GM12878 (cell line): ENCODE measurements at regions not wholly inside any gene's neighbourhood (a gene's known extent, or its start where the extent isn't known, plus 50 kb on each side); places are given as distances from the start of the nearest gene placed in this dataset.

Experiments
- ATAC-seq: fragments of 200-7000 bp; cut with Tn5 transposase; 3 replicates; pipeline ENCODE4 v1.9.1; 2020; ENCODE audit warnings: mild to moderate bottlenecking, moderate library complexity
- BruUV-seq: library from RNA; stranded (reverse); fragments of 400-500 nt; replicated peaks from 2 replicates; lab custom pipeline; 2021; lab: Mats Ljungman, UMichigan
- CTCF ChIA-PET: fragments of 300-600 bp; sonication (Branson Sonifier 250); formaldehyde crosslinking; extraction: SDS; loops from one replicate; lab custom pipeline; 2021; ENCODE audit warnings: inconsistent platforms; lab: Yijun Ruan, JAX
- POLR2A ChIA-PET: fragments of 350-600 bp; formaldehyde crosslinking; extraction: SDS; loops from one replicate; lab custom pipeline; 2021; ENCODE audit warnings: inconsistent platforms; lab: Charles Lee
- RAD21 ChIA-PET: fragments of 300-600 bp; sonication (Branson Sonifier 250); formaldehyde crosslinking; loops from one replicate; lab custom pipeline; 2023; ENCODE audit warnings: antibody characterized with exemption; ENCODE audit not compliant: unreplicated experiment; lab: Charles Lee
- SMC1A ChIA-PET: fragments of 300-600 bp; sonication (Branson Sonifier 250); formaldehyde crosslinking; loops from one replicate; lab custom pipeline; 2023; ENCODE audit not compliant: unreplicated experiment, uncharacterized antibody; lab: Charles Lee
- DNase-seq: peaks from one replicate; pipeline ENCODE4 v3.0.0-alpha.2; 2011; ENCODE audit warnings: low read depth, low spot score
- FAIRE-seq: peaks from 3 replicates; lab custom pipeline; 2011; peaks lifted over from hg19 to GRCh38; lab: Jason Lieb, UNC
- H2AFZ ChIP-seq: 2 replicates; pipeline ENCODE4 v1.6.0; 2011; ENCODE audit warnings: low read depth, low read length, control low read depth; ENCODE audit not compliant: control insufficient read depth
- H3K27ac ChIP-seq: 2 replicates; pipeline ENCODE4 v1.5.1; 2011; ENCODE audit warnings: control low read depth; ENCODE audit not compliant: control insufficient read depth, insufficient read depth
- H3K27me3 ChIP-seq, 2 experiments: replicated peaks in 1 of 2; 2 replicates each; pipeline versions ENCODE4 v1.6.0 to v1.6.1; 2011; ENCODE audit warnings: low read length in 1 of 2; ENCODE audit not compliant: control insufficient read depth in 2 of 2, insufficient read depth in 2 of 2
- H3K36me3 ChIP-seq, 2 experiments: 2 replicates each; pipeline ENCODE4 v1.5.1; 2011; ENCODE audit warnings: low read length in 1 of 2; ENCODE audit not compliant: control insufficient read depth in 2 of 2, insufficient read depth in 2 of 2
- H3K4me1 ChIP-seq: 2 replicates; pipeline ENCODE4 v1.6.1; 2011; ENCODE audit warnings: mild to moderate bottlenecking, low read length, moderate library complexity, mixed read lengths; ENCODE audit not compliant: control insufficient read depth, insufficient read depth
- H3K4me2 ChIP-seq: 2 replicates; pipeline ENCODE4 v1.6.0; 2011; ENCODE audit warnings: control low read depth; ENCODE audit not compliant: control insufficient read depth, insufficient read depth
- H3K4me3 ChIP-seq: fragments of 200-600 bp; sonication (generic); 2 replicates; pipeline ENCODE4 v1.5.1; 2016
- H3K79me2 ChIP-seq: 2 replicates; pipeline ENCODE4 v1.6.0; 2011; ENCODE audit warnings: low read length; ENCODE audit not compliant: control insufficient read depth, insufficient read depth
- H3K9ac ChIP-seq: 2 replicates; pipeline ENCODE4 v1.8.0; 2011; ENCODE audit warnings: low read length, control low read depth, mixed read lengths; ENCODE audit not compliant: control insufficient read depth, insufficient read depth
- H3K9me3 ChIP-seq: replicated peaks from 3 replicates; pipeline ENCODE4 v1.5.1; 2011; ENCODE audit warnings: mild to moderate bottlenecking, low read length; ENCODE audit not compliant: control insufficient read depth, insufficient read depth
- H4K20me1 ChIP-seq: 2 replicates; pipeline ENCODE4 v1.6.0; 2011; ENCODE audit not compliant: control insufficient read depth, insufficient read depth
- E4F1 ChIP-seq: fragments of 450-650 bp; IDR thresholded peaks from 2 replicates; pipeline ENCODE4 v1.6.1; 2018; ENCODE audit warnings: borderline replicate concordance, mild to moderate bottlenecking; ENCODE audit not compliant: partially characterized antibody
- FOXM1 ChIP-seq: IDR thresholded peaks from 2 replicates; pipeline ENCODE4 v1.6.1; 2012; ENCODE audit warnings: low read depth, mild to moderate bottlenecking, inconsistent platforms, low read length, moderate library complexity
- GATAD2B ChIP-seq: fragments of 450-650 bp; conservative IDR thresholded peaks from 2 replicates; pipeline ENCODE4 v1.6.1; 2017; ENCODE audit warnings: low read depth, mild to moderate bottlenecking, moderate library complexity
- MEF2B ChIP-seq: fragments of 450-650 bp; IDR thresholded peaks from 2 replicates; pipeline ENCODE4 v1.6.1; 2018; ENCODE audit warnings: mild to moderate bottlenecking, moderate library complexity; ENCODE audit not compliant: partially characterized antibody, poor library complexity, severe bottlenecking
- MTA2 ChIP-seq: fragments of 450-650 bp; IDR thresholded peaks from 2 replicates; pipeline ENCODE4 v1.6.1; 2016; ENCODE audit warnings: low read depth, mild to moderate bottlenecking, moderate library complexity
- NBN ChIP-seq: fragments of 450-650 bp; IDR thresholded peaks from 2 replicates; pipeline ENCODE4 v1.6.1; 2016
- NFYA ChIP-seq: IDR thresholded peaks from 2 replicates; pipeline ENCODE4 v1.6.1; 2011; ENCODE audit warnings: low read depth, mild to moderate bottlenecking, low read length, improper control_type of control experiment, borderline replicate concordance
- PAX5 ChIP-seq: IDR thresholded peaks from 2 replicates; pipeline ENCODE4 v1.6.1; 2011; ENCODE audit warnings: low read depth, low read length, borderline replicate concordance
- POU2F2 ChIP-seq: IDR thresholded peaks from 3 replicates; pipeline ENCODE4 v1.6.1; 2011; ENCODE audit warnings: low read depth, mild to moderate bottlenecking, low read length, borderline replicate concordance
- REST ChIP-seq: IDR thresholded peaks from 2 replicates; pipeline ENCODE4 v1.6.1; 2012; ENCODE audit warnings: mild to moderate bottlenecking, low read depth, low read length
- SMAD1 ChIP-seq: fragments of 450-650 bp; IDR thresholded peaks from 2 replicates; pipeline ENCODE4 v1.6.1; 2018; ENCODE audit warnings: mild to moderate bottlenecking, low read depth; ENCODE audit not compliant: partially characterized antibody
- SMC3 ChIP-seq: IDR thresholded peaks from 2 replicates; pipeline ENCODE4 v1.6.1; 2011; ENCODE audit warnings: low read length, improper control_type of control experiment, borderline replicate concordance
- SREBF2 ChIP-seq: IDR thresholded peaks from 2 replicates; pipeline ENCODE4 v1.6.1; 2012; ENCODE audit warnings: mild to moderate bottlenecking, low read length
- TCF12 ChIP-seq: IDR thresholded peaks from 2 replicates; pipeline ENCODE4 v1.6.1; 2011; ENCODE audit warnings: low read depth, mild to moderate bottlenecking, low read length
- ZNF384 ChIP-seq: IDR thresholded peaks from 2 replicates; pipeline ENCODE4 v1.6.1; 2012; ENCODE audit warnings: low read depth, mild to moderate bottlenecking, low read length, improper control_type of control experiment, borderline replicate concordance
- WGBS: methylation state at CpG from one replicate; pipeline ENCODE4 v1.1.6; 2016; ENCODE audit warnings: low lambda C conversion rate; ENCODE audit not compliant: insufficient replicate concordance, insufficient coverage; ENCODE audit errors: missing lambda C conversion rate; 5-methylcytosine and 5-hydroxymethylcytosine counted together
- in situ Hi-C: fragments of 300-500 bp; cut with MboI; formaldehyde crosslinking; loops from 9 replicates; pipeline ENCODE4 v1.14.3; 2018; ENCODE audit warnings: mixed read lengths
- intact Hi-C: fragments of 100-400 bp; cut with micrococcal nuclease; formaldehyde crosslinking; loops from one replicate; pipeline ENCODE4 v1.14.2; 2022; ENCODE audit not compliant: unreplicated experiment
- TF ChIP-seq, protein P1 (sequence below): fragments of 450-650 bp; IDR thresholded peaks from 2 replicates; pipeline ENCODE4 v1.6.1; 2017; ENCODE audit warnings: low read depth, mild to moderate bottlenecking, moderate library complexity

DNA sequence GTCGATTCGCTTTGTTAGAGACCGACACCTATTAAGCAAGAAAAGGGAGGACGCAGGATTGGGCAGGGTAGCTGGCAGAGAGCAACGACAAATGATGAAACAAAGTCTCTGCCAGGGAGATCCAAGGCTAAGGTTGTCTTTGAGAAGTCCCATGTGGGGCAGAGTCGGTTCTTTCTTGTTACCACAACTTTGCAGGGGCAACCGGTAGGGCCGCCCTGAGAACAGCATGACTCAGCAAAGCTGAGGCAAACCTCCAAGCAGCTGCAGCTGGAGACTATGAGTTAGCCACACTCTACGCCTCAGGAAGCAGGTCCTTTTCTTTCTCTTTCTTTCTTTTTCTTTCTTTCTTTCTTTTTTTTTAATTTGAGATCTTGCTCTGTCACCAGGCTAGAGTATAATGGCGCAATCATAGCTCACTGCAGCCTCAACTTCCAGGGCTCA lies 452.3 kb upstream of the ID2 start:
- peak overlapping the region; percentile 44; the same call in 1 of the 2 replicates for H3K9ac ChIP-seq
- H3K27me3 ChIP-seq, result no peaks in the 10 kb centered on the region
- SMC1A ChIA-PET, result interaction anchor here (0.5 to 2.8 kb wide), 25 partner anchors 10 to 455 kb away, joined by 3 to 15 read pairs (median 4); no protein-coding TSS in a partner anchor
- ATAC-seq, result peak; percentile 92
- H3K9me3 ChIP-seq, result peaks cover 2% of the 10 kb centered on the region
- WGBS, result 47% methylated on average over 10 of the region's 10 CpGs
- CTCF ChIA-PET, result interaction anchor here (0.7 to 1.5 kb wide), 4 partner anchors 9 to 258 kb away, joined by 3 to 6 read pairs (median 4); no protein-coding TSS in a partner anchor
- H3K4me1 ChIP-seq, result peaks cover 24% of the 10 kb centered on the region
- no peaks in the 10 kb centered on the region for H3K36me3 ChIP-seq
- RAD21 ChIA-PET, result interaction anchor here (0.6 to 2.6 kb wide), 16 partner anchors 10 to 473 kb away, joined by 3 to 25 read pairs (median 3); partner anchors contain the start of gene ID2
- no TSS peak for BruUV-seq
- POLR2A ChIA-PET, result interaction anchor here (0.6 to 1.5 kb wide), 6 partner anchors 10 to 308 kb away, joined by 3 to 9 read pairs (median 4); no protein-coding TSS in a partner anchor
- no peaks in the 10 kb centered on the region for H3K79me2 ChIP-seq
- in situ Hi-C loops, result no loop called here
- no peaks in the 10 kb centered on the region for H4K20me1 ChIP-seq
- H3K4me3 ChIP-seq, result no peak overlapping the region
- H3K4me2 ChIP-seq, result peak overlapping the region; percentile 72
- peak; percentile 38 for FAIRE-seq
- H3K27ac ChIP-seq, result peak overlapping the region; percentile 35
- H2AFZ ChIP-seq, result peak overlapping the region; percentile 94
- intact Hi-C loops, result no loop called here
- no peak for DNase-seq
- TF ChIP-seq PAX5 (peak; percentile 36; the same call in 1 of the 2 replicates), REST (no peak), FOXM1 (peak; percentile 38; the same call in 1 of the 2 replicates), SREBF2 (no peak), POU2F2 (0 out of 3 replicates have a peak, but pooled peaks have one; percentile 23), MEF2B (peak; percentile 18), NFYA (no peak), GATAD2B (peak; percentile 67), ZNF384 (peak; percentile 58; the same call in 1 of the 2 replicates), TCF12 (peak; percentile 95), SMAD1 (no peak), E4F1 (no peak), NBN (peak; percentile 87), SMC3 (peak; percentile 6; the same call in 1 of the 2 replicates), MTA2 (peak; percentile 76)
- TF ChIP-seq, protein P1, sequence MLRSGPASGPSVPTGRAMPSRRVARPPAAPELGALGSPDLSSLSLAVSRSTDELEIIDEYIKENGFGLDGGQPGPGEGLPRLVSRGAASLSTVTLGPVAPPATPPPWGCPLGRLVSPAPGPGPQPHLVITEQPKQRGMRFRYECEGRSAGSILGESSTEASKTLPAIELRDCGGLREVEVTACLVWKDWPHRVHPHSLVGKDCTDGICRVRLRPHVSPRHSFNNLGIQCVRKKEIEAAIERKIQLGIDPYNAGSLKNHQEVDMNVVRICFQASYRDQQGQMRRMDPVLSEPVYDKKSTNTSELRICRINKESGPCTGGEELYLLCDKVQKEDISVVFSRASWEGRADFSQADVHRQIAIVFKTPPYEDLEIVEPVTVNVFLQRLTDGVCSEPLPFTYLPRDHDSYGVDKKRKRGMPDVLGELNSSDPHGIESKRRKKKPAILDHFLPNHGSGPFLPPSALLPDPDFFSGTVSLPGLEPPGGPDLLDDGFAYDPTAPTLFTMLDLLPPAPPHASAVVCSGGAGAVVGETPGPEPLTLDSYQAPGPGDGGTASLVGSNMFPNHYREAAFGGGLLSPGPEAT, result peak; percentile 70; the same call in 1 of the 2 replicates
